ENCODE measurements at regions not wholly inside any gene's neighbourhood (a gene's known extent, or its start where the extent isn't known, plus 50 kb on each side); places are given as distances from the start of the nearest gene placed in this dataset.

DNA sequence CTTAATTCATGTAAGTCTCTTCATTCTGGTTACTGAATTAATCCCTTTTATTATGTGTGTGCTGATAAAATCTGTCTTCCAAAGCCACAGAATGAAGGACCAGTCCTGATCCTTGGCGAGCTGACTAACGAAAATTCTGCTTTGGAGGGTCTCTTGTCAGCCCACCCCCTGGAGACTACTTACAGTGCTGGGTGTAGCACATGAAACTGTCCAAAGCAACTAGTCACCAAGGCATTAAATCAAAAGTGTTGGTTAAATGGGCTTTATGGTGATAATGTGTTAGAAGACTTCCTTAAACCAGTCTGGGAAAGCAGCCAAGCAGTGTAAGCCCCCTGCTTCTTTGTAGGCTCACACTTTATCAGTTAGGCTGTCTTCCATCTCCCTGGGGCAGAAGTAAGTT, 420.2 kb downstream of the SUCLG1 start:
- TF ChIP-seq EZH2 (IDR thresholded peaks at IDR 0.05) = no peak
- no peak for TF ChIP-seq POLR2AphosphoS5 (IDR thresholded peaks at IDR 0.05; ENCODE audit: borderline replicate concordance, low read depth, low read length)

All from SK-N-MC (cell line).